Panc1 (cell line): ENCODE measurements at regions not wholly inside any gene's neighbourhood (a gene's known extent, or its start where the extent isn't known, plus 50 kb on each side); places are given as distances from the start of the nearest gene placed in this dataset.

Source experiments
- ATAC-seq: fragments of 200-7000 bp; cut with Tn5 transposase; 2 replicates; pipeline ENCODE4 v1.9.1; 2020; ENCODE audit warnings: mild to moderate bottlenecking, moderate library complexity
- BruUV-seq: library from RNA; stranded (reverse); fragments of 400-500 nt; replicated peaks from 2 replicates; lab custom pipeline; 2021; lab: Mats Ljungman, UMichigan
- CTCF ChIA-PET: fragments of 300-600 bp; sonication (Branson Sonifier 250); formaldehyde crosslinking; loops from one replicate; lab custom pipeline; 2022; ENCODE audit warnings: antibody characterized with exemption; lab: Charles Lee
- POLR2A ChIA-PET: fragments of 300-600 bp; sonication (Branson Sonifier 250); formaldehyde crosslinking; loops from one replicate; lab custom pipeline; 2022; ENCODE audit warnings: antibody characterized with exemption; lab: Charles Lee
- DNase-seq: peaks from one replicate; pipeline ENCODE4 v3.0.0-alpha.2; 2010; ENCODE audit warnings: low read depth, low spot score
- H3K27ac ChIP-seq: 2 replicates; pipeline ENCODE4 v1.5.1; 2011; ENCODE audit warnings: mild to moderate bottlenecking, low read length, inconsistent platforms
- H3K27me3 ChIP-seq: fragments of 200-500 bp; sonication (Bioruptor generic); 2 replicates; pipeline ENCODE4 v1.6.0; 2014; ENCODE audit warnings: low read length, inconsistent platforms; ENCODE audit not compliant: control insufficient read depth, insufficient read depth
- H3K36me3 ChIP-seq: fragments of 200-500 bp; sonication (Bioruptor generic); 2 replicates; pipeline ENCODE4 v1.5.1; 2014; ENCODE audit warnings: inconsistent platforms, mild to moderate bottlenecking, low read length, moderate library complexity; ENCODE audit not compliant: control insufficient read depth, insufficient read depth
- H3K4me1 ChIP-seq: 2 replicates; pipeline ENCODE4 v1.5.1; 2011; ENCODE audit warnings: inconsistent platforms, mild to moderate bottlenecking, low read length, moderate library complexity; ENCODE audit not compliant: control insufficient read depth, insufficient read depth
- H3K4me3 ChIP-seq, 2 experiments: 2 replicates each; pipeline ENCODE4 v1.5.1; 2011 to 2012; ENCODE audit warnings: low read depth in 2 of 2, low read length in 2 of 2, mild to moderate bottlenecking in 2 of 2, inconsistent platforms in 1 of 2, moderate library complexity in 1 of 2
- H3K9me3 ChIP-seq: fragments of 200-500 bp; sonication (Bioruptor generic); 2 replicates; pipeline ENCODE4 v1.5.1; 2014; ENCODE audit warnings: low read depth, mild to moderate bottlenecking, inconsistent platforms, low read length, moderate library complexity; ENCODE audit not compliant: control insufficient read depth, insufficient read depth
- POLR2AphosphoS5 ChIP-seq: IDR thresholded peaks from 2 replicates; pipeline ENCODE4 v1.6.1; 2012; ENCODE audit warnings: mild to moderate bottlenecking, low read depth, low read length, moderate library complexity
- SIN3A ChIP-seq: IDR thresholded peaks from 2 replicates; pipeline ENCODE4 v1.6.1; 2012; ENCODE audit warnings: low read depth, mild to moderate bottlenecking, low read length, moderate library complexity, borderline replicate concordance; ENCODE audit not compliant: insufficient read depth
- TCF7L2 ChIP-seq: IDR thresholded peaks from 2 replicates; pipeline ENCODE4 v1.6.1; 2011; ENCODE audit warnings: mild to moderate bottlenecking, low read depth, low read length, inconsistent platforms
- in situ Hi-C: cut with HindIII; loops from 2 replicates; pipeline ENCODE4 v1.10.0; 2016; ENCODE audit warnings: low sequenced_read_pairs, low pct_unique_long_range_greater_than_20kb
- intact Hi-C: fragments of 100-400 bp; cut with micrococcal nuclease; formaldehyde crosslinking; loops from one replicate; pipeline ENCODE4 v1.10.0; 2022; ENCODE audit not compliant: unreplicated experiment
- TF ChIP-seq, protein P1 (sequence below), 2 experiments: IDR thresholded peaks; 2 replicates each; pipeline ENCODE4 v1.6.1; 2011 to 2012; ENCODE audit warnings: low read depth in 2 of 2, control low read depth in 1 of 2, low read length in 1 of 2, mild to moderate bottlenecking in 1 of 2, moderate library complexity in 1 of 2; ENCODE audit not compliant: insufficient read depth in 1 of 2
- TF ChIP-seq, protein P2 (sequence below): fragments of 450-650 bp; IDR thresholded peaks from 2 replicates; pipeline ENCODE4 v1.5.1; 2017; ENCODE audit warnings: mild to moderate bottlenecking

DNA sequence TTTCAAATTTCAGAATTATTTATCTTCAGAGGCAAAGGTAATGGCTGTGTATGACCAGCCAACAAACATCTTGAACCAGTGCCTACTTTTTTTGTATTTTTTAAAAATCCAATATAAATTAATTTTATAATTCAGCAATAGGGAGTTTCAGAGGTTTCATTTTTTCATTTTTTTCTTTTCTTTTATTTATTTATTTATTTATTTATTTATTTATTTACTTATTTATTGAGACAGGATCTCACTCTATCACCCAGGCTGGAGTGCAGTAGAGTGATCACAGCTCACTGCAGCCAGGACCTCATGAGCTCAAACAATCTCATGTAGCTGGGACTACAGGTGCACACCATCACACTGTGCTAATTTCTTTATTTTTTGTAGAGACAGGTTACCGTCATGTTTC lies 250.5 kb downstream of the TMEM47 start:
- TF ChIP-seq SIN3A (no peak), POLR2AphosphoS5 (no peak)
- TF ChIP-seq, protein P1, sequence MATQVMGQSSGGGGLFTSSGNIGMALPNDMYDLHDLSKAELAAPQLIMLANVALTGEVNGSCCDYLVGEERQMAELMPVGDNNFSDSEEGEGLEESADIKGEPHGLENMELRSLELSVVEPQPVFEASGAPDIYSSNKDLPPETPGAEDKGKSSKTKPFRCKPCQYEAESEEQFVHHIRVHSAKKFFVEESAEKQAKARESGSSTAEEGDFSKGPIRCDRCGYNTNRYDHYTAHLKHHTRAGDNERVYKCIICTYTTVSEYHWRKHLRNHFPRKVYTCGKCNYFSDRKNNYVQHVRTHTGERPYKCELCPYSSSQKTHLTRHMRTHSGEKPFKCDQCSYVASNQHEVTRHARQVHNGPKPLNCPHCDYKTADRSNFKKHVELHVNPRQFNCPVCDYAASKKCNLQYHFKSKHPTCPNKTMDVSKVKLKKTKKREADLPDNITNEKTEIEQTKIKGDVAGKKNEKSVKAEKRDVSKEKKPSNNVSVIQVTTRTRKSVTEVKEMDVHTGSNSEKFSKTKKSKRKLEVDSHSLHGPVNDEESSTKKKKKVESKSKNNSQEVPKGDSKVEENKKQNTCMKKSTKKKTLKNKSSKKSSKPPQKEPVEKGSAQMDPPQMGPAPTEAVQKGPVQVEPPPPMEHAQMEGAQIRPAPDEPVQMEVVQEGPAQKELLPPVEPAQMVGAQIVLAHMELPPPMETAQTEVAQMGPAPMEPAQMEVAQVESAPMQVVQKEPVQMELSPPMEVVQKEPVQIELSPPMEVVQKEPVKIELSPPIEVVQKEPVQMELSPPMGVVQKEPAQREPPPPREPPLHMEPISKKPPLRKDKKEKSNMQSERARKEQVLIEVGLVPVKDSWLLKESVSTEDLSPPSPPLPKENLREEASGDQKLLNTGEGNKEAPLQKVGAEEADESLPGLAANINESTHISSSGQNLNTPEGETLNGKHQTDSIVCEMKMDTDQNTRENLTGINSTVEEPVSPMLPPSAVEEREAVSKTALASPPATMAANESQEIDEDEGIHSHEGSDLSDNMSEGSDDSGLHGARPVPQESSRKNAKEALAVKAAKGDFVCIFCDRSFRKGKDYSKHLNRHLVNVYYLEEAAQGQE (IDR thresholded peaks at IDR 0.05; ENCODE audit: insufficient read depth in 1 of 2, low read depth in 2 of 2, low read length in 1 of 2): no peak
- Histone ChIP-seq H3K4me3 (no peak overlapping the region), H3K9me3 (no peaks in the 10 kb centered on the region), H3K4me1 (no peaks in the 10 kb centered on the region), H3K27ac (no peak overlapping the region), H3K36me3 (no peaks in the 10 kb centered on the region), H3K27me3 (no peaks in the 10 kb centered on the region)
- in situ Hi-C loops (no loop called here), intact Hi-C loops (no loop called here)
- no peak for DNase-seq
- CTCF ChIA-PET: no interaction called here
- no TSS peak for BruUV-seq
- POLR2A ChIA-PET: no interaction called here
- no peak for ATAC-seq

DNA sequence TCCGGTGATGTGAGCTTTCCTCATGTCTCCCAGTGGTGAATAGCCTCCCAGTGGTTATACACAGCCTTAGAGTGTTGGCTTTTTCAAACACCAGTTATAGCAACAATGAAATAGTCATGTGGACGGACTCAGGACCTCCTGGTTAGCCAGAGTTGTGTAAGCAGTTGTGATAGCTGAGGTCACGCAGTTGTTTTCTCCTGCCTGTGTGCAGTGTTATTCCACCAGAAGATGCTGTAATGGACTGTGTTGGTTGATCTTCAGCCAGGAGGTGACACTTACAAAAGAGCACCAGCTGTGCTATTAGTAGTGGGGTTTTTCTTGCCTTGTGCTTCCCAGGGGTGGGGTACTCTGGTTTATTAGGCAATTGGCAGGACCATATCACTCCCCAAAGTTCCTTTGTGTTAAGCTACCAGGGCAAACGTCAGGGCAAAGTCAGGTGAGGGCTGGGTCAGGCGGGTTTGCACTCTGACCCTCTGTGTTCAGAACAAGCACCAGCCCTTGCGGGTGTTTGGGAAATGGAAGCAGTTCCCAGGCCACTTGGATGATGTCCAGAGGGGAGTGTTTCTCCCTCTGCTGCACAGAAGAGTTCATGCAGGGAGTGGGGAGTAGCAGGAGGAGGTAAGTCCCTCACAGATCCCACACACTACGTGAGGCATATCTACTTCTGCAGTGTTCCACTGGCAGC lies 252.6 kb downstream of the TMEM47 start:
- H3K27me3 ChIP-seq: no peaks in the 10 kb centered on the region
- intact Hi-C loops: no loop called here
- ChIA-PET CTCF (no interaction called here), POLR2A (no interaction called here)
- TF ChIP-seq, protein P1 (IDR thresholded peaks at IDR 0.05; ENCODE audit: insufficient read depth in 1 of 2, low read depth in 2 of 2, low read length in 1 of 2): no peak
- TF ChIP-seq TCF7L2 (no peak), SIN3A (no peak), POLR2AphosphoS5 (no peak)
- TF ChIP-seq, protein P2, sequence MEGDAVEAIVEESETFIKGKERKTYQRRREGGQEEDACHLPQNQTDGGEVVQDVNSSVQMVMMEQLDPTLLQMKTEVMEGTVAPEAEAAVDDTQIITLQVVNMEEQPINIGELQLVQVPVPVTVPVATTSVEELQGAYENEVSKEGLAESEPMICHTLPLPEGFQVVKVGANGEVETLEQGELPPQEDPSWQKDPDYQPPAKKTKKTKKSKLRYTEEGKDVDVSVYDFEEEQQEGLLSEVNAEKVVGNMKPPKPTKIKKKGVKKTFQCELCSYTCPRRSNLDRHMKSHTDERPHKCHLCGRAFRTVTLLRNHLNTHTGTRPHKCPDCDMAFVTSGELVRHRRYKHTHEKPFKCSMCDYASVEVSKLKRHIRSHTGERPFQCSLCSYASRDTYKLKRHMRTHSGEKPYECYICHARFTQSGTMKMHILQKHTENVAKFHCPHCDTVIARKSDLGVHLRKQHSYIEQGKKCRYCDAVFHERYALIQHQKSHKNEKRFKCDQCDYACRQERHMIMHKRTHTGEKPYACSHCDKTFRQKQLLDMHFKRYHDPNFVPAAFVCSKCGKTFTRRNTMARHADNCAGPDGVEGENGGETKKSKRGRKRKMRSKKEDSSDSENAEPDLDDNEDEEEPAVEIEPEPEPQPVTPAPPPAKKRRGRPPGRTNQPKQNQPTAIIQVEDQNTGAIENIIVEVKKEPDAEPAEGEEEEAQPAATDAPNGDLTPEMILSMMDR: no peak
- DNase-seq (no peak), ATAC-seq (no peak)
- H3K9me3 ChIP-seq: no peaks in the 10 kb centered on the region
- no peak overlapping the region for H3K27ac ChIP-seq
- no TSS peak for BruUV-seq
- in situ Hi-C loops: no loop called here
- H3K4me1 ChIP-seq: no peaks in the 10 kb centered on the region
- no peak overlapping the region for H3K4me3 ChIP-seq
- no peaks in the 10 kb centered on the region for H3K36me3 ChIP-seq
